ENCODE measurements at regions not wholly inside any gene's neighbourhood (a gene's known extent, or its start where the extent isn't known, plus 50 kb on each side); places are given as distances from the start of the nearest gene placed in this dataset.

DNA sequence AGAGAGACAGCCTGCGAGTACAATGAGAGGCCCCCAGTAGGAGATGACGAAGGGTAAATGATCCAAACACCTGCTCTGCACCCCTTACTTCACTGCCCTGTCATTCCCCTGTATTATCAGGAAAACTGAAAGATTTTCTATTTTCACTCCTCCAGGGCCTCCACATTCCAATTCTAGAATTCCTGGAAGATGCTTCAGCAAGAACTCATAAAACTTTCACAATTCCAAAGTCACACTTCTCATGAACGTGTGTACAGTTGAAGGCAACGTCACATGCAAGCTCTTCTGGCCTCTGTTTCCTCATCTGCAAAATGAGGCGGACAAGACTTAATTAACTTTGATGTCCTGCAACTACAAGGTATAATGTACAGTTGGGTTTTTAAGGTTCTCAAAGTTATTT is 62.8 kb upstream of the SPATA12 start:
- H3K4me1 ChIP-seq (ENCODE audit: control insufficient read depth, insufficient read depth, low read length, poor library complexity, severe bottlenecking): no peaks in the 10 kb centered on the region
- H3K36me3 ChIP-seq (ENCODE audit: control insufficient read depth, insufficient read depth, low read length): no peaks in the 10 kb centered on the region
- no peak overlapping the region for H3K27ac ChIP-seq (ENCODE audit: low read depth, low read length, severe bottlenecking)
- no peak overlapping the region for H3K4me3 ChIP-seq (ENCODE audit: extremely low read depth, insufficient read depth, low read length, poor library complexity, severe bottlenecking)
- no peaks in the 10 kb centered on the region for H3K9me3 ChIP-seq (ENCODE audit: control insufficient read depth, low read length)
- 93 to 100% methylated on average over 2 to 4 of the region's 5 CpGs for WGBS, 2 experiments (ENCODE audit: insufficient coverage in 2 of 2)

DNA sequence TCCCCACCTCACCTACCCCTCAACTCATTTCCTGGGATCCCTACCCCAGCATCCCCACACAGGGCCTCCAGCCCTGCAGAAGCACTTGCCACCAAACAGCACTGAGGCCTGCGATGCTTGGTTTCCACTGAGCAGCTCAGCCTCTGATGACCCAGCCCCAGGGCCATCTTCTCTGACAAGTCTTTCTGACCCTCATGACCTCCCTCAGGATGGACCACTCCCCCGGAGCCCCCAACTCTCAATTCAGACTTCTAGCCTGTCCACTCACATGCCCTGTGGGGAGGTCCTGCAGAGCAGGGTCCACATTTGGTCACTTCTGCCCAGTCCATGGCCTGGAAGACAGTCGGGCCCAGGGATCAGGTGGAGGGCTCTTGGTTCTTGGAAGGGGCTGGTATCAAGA is 63.4 kb upstream of the SPATA12 start:
- 88 to 100% methylated on average over 1 to 2 of the region's 3 CpGs for WGBS, 2 experiments (ENCODE audit: insufficient coverage in 2 of 2)

DNA sequence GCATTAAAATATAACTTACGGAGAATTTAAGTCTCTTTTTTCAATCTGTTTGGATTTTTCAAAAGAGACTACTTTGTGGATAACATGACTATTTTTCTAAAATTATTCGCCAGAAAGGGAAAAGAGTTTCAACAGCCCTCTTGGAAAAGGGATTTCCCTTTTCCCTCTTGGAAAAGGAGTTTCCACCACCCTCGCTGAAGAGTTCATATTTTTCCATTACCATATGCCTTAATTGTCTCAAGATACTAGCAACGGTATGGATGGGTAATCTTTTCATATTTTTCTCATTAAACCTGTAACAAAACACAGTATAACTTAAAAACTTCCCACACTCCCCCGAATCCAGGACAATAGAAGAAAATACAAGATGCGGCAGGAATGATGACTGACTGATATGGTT is 66.1 kb upstream of the SPATA12 start:
- WGBS, 2 experiments (ENCODE audit: insufficient coverage in 2 of 2): 94 to 100% methylated on average over 2 of the region's 6 CpGs
- Histone ChIP-seq H3K4me3 (ENCODE audit: extremely low read depth, insufficient read depth, low read length, poor library complexity, severe bottlenecking) (no peak overlapping the region), H3K27ac (ENCODE audit: low read depth, low read length, severe bottlenecking) (no peak overlapping the region), H3K9me3 (ENCODE audit: control insufficient read depth, low read length) (no peaks in the 10 kb centered on the region), H3K4me1 (ENCODE audit: control insufficient read depth, insufficient read depth, low read length, poor library complexity, severe bottlenecking) (peaks cover under 1% of the 10 kb centered on the region), H3K36me3 (ENCODE audit: control insufficient read depth, insufficient read depth, low read length) (no peaks in the 10 kb centered on the region)

More for the DNA sequence above, 63.4 kb upstream of the SPATA12 start:
- no peak overlapping the region for H3K4me3 ChIP-seq (ENCODE audit: extremely low read depth, insufficient read depth, low read length, poor library complexity, severe bottlenecking)
- H3K27ac ChIP-seq (ENCODE audit: low read depth, low read length, severe bottlenecking): no peak overlapping the region
- H3K9me3 ChIP-seq (ENCODE audit: control insufficient read depth, low read length): no peaks in the 10 kb centered on the region
- H3K4me1 ChIP-seq (ENCODE audit: control insufficient read depth, insufficient read depth, low read length, poor library complexity, severe bottlenecking): no peaks in the 10 kb centered on the region
- no peaks in the 10 kb centered on the region for H3K36me3 ChIP-seq (ENCODE audit: control insufficient read depth, insufficient read depth, low read length)

DNA sequence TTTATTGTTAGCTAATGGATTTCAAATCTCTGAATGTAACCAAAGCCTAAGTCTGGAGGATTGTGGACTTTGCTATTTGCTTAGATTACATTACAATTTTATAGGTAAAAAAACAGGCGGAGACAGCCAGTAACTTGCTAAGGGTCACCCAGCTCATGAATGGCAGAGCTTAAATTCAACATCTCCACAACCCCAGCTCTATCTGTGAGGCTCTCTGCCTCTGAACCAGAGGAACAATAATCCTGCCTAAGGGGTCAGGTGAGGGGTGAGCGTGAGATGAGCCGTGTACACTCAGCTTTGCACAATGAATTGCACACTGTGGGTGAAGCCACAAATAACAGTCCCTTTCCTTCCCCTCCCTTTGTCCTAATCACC is 69.8 kb upstream of the SPATA12 start:
- H3K36me3 ChIP-seq (ENCODE audit: control insufficient read depth, insufficient read depth, low read length): no peaks in the 10 kb centered on the region
- peaks cover 21% of the 10 kb centered on the region for H3K4me1 ChIP-seq (ENCODE audit: control insufficient read depth, insufficient read depth, low read length, poor library complexity, severe bottlenecking)
- no peak overlapping the region for H3K27ac ChIP-seq (ENCODE audit: low read depth, low read length, severe bottlenecking)
- H3K9me3 ChIP-seq (ENCODE audit: control insufficient read depth, low read length): no peaks in the 10 kb centered on the region
- no peak overlapping the region for H3K4me3 ChIP-seq (ENCODE audit: extremely low read depth, insufficient read depth, low read length, poor library complexity, severe bottlenecking)
- 94 to 100% methylated on average over 2 of the region's 3 CpGs for WGBS, 2 experiments (ENCODE audit: insufficient coverage in 2 of 2)

DNA sequence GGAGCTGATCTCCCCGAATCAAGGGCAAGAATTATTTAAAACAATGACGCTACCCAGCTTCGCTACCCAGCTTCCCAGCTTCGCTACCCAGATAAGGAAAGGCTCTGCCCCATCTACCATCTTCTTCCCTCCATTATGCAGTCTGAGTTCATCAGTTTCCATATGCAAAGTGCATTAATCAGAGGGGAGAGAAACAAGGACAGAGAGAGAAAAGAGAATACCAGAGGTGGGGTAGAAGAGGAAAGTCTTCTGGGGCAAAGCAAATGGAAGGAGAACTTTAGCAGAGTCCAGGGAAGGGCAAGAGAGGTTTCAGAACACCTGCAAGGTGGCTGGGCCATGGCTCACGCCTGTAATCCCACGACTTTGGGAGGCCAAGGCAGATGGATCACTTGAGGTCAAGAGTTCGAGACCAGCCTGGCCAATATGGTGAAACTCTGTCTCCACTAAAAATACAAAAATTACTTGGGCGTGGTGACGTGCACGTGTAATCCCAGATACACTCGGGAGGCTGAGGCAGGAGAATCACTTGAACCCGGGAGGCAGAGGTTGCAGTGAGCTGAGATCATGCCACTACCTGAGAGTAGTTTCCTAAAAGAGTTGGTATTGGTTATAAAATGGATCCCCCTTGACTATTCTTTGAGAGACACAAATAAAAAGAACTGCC is 70.4 kb upstream of the SPATA12 start:
- H3K9me3 ChIP-seq (ENCODE audit: control insufficient read depth, low read length): no peaks in the 10 kb centered on the region
- H3K4me1 ChIP-seq (ENCODE audit: control insufficient read depth, insufficient read depth, low read length, poor library complexity, severe bottlenecking): peaks cover 25% of the 10 kb centered on the region
- H3K4me3 ChIP-seq (ENCODE audit: extremely low read depth, insufficient read depth, low read length, poor library complexity, severe bottlenecking): no peak overlapping the region
- WGBS, 2 experiments (ENCODE audit: insufficient coverage in 2 of 2): 76 to 84% methylated on average over 9 to 11 of the region's 12 CpGs
- no peak overlapping the region for H3K27ac ChIP-seq (ENCODE audit: low read depth, low read length, severe bottlenecking)
- no peaks in the 10 kb centered on the region for H3K36me3 ChIP-seq (ENCODE audit: control insufficient read depth, insufficient read depth, low read length)

DNA sequence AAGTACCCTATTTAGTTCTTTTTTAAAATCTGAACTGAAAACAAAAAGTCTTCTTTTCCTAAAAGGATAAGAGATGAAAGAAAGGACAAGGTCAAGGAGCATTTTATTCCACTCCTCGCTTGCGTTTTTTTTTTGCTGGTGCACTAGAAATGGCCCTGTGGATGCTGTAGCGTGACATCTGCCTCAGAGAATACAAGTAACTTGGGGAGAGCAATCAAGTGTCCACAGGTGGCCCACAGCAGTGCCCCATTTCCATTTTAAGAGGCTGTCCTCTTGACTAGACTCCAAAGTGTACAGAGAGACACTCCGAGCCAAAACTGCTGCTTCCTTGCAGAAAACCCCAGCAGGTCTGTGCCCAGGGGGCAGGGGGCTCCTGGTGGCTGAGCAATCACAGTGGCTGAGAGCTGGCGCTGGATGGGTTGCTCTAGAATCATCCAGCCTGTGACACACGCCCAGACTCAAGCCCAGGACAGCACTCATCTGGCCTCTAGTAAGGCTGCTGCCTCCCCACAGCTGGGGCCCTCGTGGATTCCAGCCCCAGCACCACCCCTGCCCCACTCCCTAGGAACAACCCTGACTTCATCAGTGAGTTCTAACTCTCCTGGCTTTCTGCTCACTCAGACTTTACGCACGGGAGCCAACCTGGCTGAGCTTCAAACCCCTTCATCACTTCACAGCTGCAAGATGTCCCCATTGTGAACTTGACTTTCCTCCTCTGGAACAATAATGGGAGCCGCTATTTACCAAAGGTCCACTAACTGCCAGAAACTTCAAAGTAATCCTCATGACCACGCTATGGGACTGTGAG is 71.1 kb upstream of the SPATA12 start:
- WGBS, 2 experiments (ENCODE audit: insufficient coverage in 2 of 2): 79 to 81% methylated on average over 10 to 11 of the region's 11 CpGs
- peaks cover 25% of the 10 kb centered on the region for H3K4me1 ChIP-seq (ENCODE audit: control insufficient read depth, insufficient read depth, low read length, poor library complexity, severe bottlenecking)
- H3K9me3 ChIP-seq (ENCODE audit: control insufficient read depth, low read length): no peaks in the 10 kb centered on the region
- H3K27ac ChIP-seq (ENCODE audit: low read depth, low read length, severe bottlenecking): no peak overlapping the region
- no peak overlapping the region for H3K4me3 ChIP-seq (ENCODE audit: extremely low read depth, insufficient read depth, low read length, poor library complexity, severe bottlenecking)
- H3K36me3 ChIP-seq (ENCODE audit: control insufficient read depth, insufficient read depth, low read length): no peaks in the 10 kb centered on the region

DNA sequence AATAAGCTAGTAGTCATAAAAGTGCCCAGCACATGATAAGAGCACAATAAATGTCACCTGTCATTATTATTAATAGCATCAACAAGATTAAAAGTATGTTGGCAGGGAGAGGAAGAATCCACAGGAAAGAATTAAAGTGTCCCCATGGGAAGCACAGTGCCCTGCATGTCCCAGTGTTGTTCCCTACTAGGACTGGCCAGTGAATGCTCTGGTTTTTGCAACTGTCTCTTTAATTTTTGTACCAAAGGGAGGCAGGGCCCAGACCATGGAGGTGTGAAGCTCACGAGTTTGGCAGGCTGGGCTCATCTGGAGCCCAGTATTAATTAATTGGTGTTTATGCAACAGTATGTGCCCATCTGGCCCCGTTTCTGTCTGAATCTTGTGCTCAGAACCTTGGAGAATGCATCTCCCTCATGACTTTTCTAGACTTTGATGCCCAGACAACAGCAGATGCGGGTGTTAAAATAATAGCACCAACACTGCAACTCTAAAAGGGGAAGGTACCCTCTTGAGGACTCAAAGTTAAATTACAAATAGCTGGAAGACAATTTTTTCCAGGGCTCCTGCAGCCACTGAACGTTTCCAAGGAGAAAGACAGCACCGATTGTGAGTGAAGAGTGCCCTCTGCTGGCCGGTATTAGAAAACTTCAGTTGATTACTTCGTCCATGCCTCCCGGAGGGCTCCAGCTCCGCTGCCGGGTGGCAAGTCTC is 71.9 kb upstream of the SPATA12 start:
- Histone ChIP-seq H3K27ac (ENCODE audit: low read depth, low read length, severe bottlenecking) (no peak overlapping the region), H3K9me3 (ENCODE audit: control insufficient read depth, low read length) (no peaks in the 10 kb centered on the region), H3K36me3 (ENCODE audit: control insufficient read depth, insufficient read depth, low read length) (no peaks in the 10 kb centered on the region), H3K4me1 (ENCODE audit: control insufficient read depth, insufficient read depth, low read length, poor library complexity, severe bottlenecking) (peaks cover 32% of the 10 kb centered on the region), H3K4me3 (ENCODE audit: extremely low read depth, insufficient read depth, low read length, poor library complexity, severe bottlenecking) (no peak overlapping the region)
- WGBS, 2 experiments (ENCODE audit: insufficient coverage in 2 of 2): 21 to 26% methylated on average over 5 to 9 of the region's 10 CpGs

DNA sequence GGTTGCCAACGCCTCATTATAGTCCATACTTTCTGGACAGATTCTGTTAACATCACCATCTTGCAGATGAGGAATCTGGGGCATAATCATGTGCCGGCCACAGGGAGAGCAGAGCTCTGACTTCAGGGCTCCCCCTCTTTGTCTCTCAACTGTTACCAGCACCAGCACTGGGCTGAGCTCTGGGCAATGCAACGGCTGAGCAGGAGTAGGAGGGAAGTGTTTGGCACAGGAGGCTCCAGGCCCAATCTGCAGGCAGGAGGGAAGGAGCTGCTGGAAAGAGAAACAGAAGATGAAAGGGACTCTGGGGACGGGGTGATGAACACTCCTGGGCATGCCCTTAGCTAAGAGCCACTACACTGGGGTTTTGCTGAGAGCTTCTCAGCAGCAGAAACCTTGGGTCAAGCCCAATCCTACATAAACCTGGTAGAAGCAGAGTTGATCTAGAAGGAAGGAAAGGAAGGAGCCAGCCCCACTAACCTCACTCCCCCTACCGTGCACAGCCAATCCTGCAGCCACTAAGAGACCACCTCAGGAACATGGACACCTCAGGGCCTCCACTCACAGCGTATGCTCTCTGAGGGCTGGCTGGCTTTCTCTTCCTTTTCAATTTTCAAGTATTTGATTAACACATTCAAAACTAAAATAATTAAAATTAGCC is 73.1 kb upstream of the SPATA12 start:
- H3K36me3 ChIP-seq (ENCODE audit: control insufficient read depth, insufficient read depth, low read length): no peaks in the 10 kb centered on the region
- peaks cover 32% of the 10 kb centered on the region for H3K4me1 ChIP-seq (ENCODE audit: control insufficient read depth, insufficient read depth, low read length, poor library complexity, severe bottlenecking)
- WGBS, 2 experiments (ENCODE audit: insufficient coverage in 2 of 2): 87% methylated on average over 5 of the region's 6 CpGs
- no peak overlapping the region for H3K27ac ChIP-seq (ENCODE audit: low read depth, low read length, severe bottlenecking)
- no peaks in the 10 kb centered on the region for H3K9me3 ChIP-seq (ENCODE audit: control insufficient read depth, low read length)
- no peak overlapping the region for H3K4me3 ChIP-seq (ENCODE audit: extremely low read depth, insufficient read depth, low read length, poor library complexity, severe bottlenecking)

DNA sequence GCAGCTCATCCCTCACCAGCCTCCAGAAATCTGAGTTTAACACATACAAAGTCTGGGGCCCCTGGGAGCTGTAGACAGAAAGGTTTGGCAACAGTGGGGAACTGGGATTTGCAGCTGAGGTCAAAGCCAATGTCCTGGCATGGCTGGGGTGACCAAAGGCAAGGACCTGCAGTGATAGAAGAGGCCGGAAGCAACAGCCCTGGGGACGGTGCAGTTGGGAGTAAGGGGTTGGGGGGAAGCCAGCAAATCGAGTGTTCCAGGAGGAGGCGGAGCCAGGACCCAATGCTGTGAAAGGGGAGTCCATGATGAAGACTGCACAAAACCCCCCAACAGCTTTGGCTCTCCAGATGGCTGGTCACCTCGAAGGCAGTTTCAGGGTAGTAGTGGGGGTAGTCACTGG is 74.1 kb upstream of the SPATA12 start:
- no peaks in the 10 kb centered on the region for H3K9me3 ChIP-seq (ENCODE audit: control insufficient read depth, low read length)
- H3K4me3 ChIP-seq (ENCODE audit: extremely low read depth, insufficient read depth, low read length, poor library complexity, severe bottlenecking): no peak overlapping the region
- WGBS, 2 experiments (ENCODE audit: insufficient coverage in 2 of 2): 74 to 92% methylated on average over 4 to 5 of the region's 5 CpGs
- H3K36me3 ChIP-seq (ENCODE audit: control insufficient read depth, insufficient read depth, low read length): no peaks in the 10 kb centered on the region
- H3K4me1 ChIP-seq (ENCODE audit: control insufficient read depth, insufficient read depth, low read length, poor library complexity, severe bottlenecking): peaks cover 39% of the 10 kb centered on the region
- no peak overlapping the region for H3K27ac ChIP-seq (ENCODE audit: low read depth, low read length, severe bottlenecking)

DNA sequence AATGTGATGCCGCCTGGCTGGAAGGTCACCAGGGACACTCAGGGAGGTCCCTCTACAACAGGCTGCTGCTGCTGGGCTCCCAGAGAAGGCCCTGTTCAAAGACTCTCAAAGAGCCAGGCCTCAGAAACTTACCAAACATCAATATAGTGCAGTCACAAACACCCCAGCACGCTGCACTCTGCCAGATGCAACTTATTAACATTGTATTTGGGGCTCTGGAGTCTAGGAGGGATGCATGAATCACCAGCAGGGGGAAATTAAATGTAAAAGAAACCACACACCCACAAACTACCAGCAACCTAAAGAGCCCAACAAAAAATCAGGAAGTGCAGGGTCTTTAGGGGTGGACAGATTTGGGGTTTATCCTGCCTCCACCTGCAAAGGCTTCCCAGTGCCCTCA is 74.6 kb upstream of the SPATA12 start:
- Histone ChIP-seq H3K27ac (ENCODE audit: low read depth, low read length, severe bottlenecking) (no peak overlapping the region), H3K4me1 (ENCODE audit: control insufficient read depth, insufficient read depth, low read length, poor library complexity, severe bottlenecking) (peaks cover 44% of the 10 kb centered on the region)
- 100% methylated on average over 1 of the region's 2 CpGs for WGBS, 2 experiments (ENCODE audit: insufficient coverage in 2 of 2)

More for the DNA sequence above, 74.6 kb upstream of the SPATA12 start:
- Histone ChIP-seq H3K9me3 (ENCODE audit: control insufficient read depth, low read length) (no peaks in the 10 kb centered on the region), H3K36me3 (ENCODE audit: control insufficient read depth, insufficient read depth, low read length) (no peaks in the 10 kb centered on the region), H3K4me3 (ENCODE audit: extremely low read depth, insufficient read depth, low read length, poor library complexity, severe bottlenecking) (no peak overlapping the region)

Data from mesodermal cell (in vitro differentiated cells).